MM.1S (cell line): ENCODE measurements at regions not wholly inside any gene's neighbourhood (a gene's known extent, or its start where the extent isn't known, plus 50 kb on each side); places are given as distances from the start of the nearest gene placed in this dataset.

Experiments used
- DNase-seq: peaks from one replicate; pipeline ENCODE4 v3.0.0-alpha.2; 2015
- H2AFZ ChIP-seq: fragments of 300-600 bp; sonication (generic); 2 replicates; pipeline ENCODE4 v1.6.0; 2016; ENCODE audit warnings: antibody characterized with exemption, low read length
- H3F3A ChIP-seq: fragments of 300-600 bp; sonication (generic); 2 replicates; pipeline ENCODE4 v1.6.1; 2016; ENCODE audit warnings: mild to moderate bottlenecking, antibody characterized with exemption, low read length, moderate library complexity, mixed read lengths; ENCODE audit not compliant: insufficient read depth
- H3K27ac ChIP-seq: fragments of 300-600 bp; sonication (generic); 2 replicates; pipeline ENCODE4 v1.5.1; 2016; ENCODE audit warnings: mild to moderate bottlenecking, low read length
- H3K27me3 ChIP-seq: fragments of 300-600 bp; sonication (generic); replicated peaks from 2 replicates; pipeline ENCODE4 v1.6.0; 2016; ENCODE audit warnings: low read length; ENCODE audit not compliant: insufficient read depth
- H3K36me3 ChIP-seq: fragments of 300-600 bp; sonication (generic); replicated peaks from 2 replicates; pipeline ENCODE4 v1.6.1; 2016; ENCODE audit warnings: mild to moderate bottlenecking, low read length, mixed read lengths; ENCODE audit not compliant: insufficient read depth
- H3K4me1 ChIP-seq: fragments of 300-600 bp; sonication (generic); 2 replicates; pipeline ENCODE4 v1.6.1; 2016; ENCODE audit warnings: low read length, mixed read lengths
- H3K4me2 ChIP-seq: fragments of 300-600 bp; sonication (generic); 2 replicates; pipeline ENCODE4 v1.6.0; 2016; ENCODE audit warnings: low read depth, low read length
- H3K4me3 ChIP-seq: fragments of 300-600 bp; sonication (generic); 2 replicates; pipeline ENCODE4 v1.5.1; 2016; ENCODE audit warnings: low read length, mixed read lengths
- H3K79me2 ChIP-seq: fragments of 300-600 bp; sonication (generic); 2 replicates; pipeline ENCODE4 v1.6.1; 2016; ENCODE audit warnings: mixed run types, low read length, mixed read lengths
- H3K9ac ChIP-seq: fragments of 300-600 bp; sonication (generic); 2 replicates; pipeline ENCODE4 v1.6.1; 2016; ENCODE audit warnings: low read length, mixed read lengths
- H3K9me2 ChIP-seq: fragments of 300-600 bp; sonication (generic); replicated peaks from 2 replicates; pipeline ENCODE4 v1.6.1; 2016; ENCODE audit warnings: mild to moderate bottlenecking, low read length, mixed read lengths; ENCODE audit not compliant: insufficient read depth
- H3K9me3 ChIP-seq: fragments of 300-600 bp; sonication (generic); replicated peaks from 2 replicates; pipeline ENCODE4 v1.6.1; 2016; ENCODE audit warnings: mild to moderate bottlenecking, low read length, mixed read lengths; ENCODE audit not compliant: insufficient read depth
- H4K20me1 ChIP-seq: fragments of 300-600 bp; sonication (generic); 2 replicates; pipeline ENCODE4 v1.6.1; 2016; ENCODE audit warnings: mild to moderate bottlenecking, low read length, moderate library complexity, mixed read lengths; ENCODE audit not compliant: insufficient read depth
- CTCF ChIP-seq: fragments of 300-600 bp; sonication (generic); IDR thresholded peaks from 2 replicates; pipeline ENCODE4 v1.5.1; 2016; ENCODE audit warnings: antibody characterized with exemption, low read length, mixed read lengths
- EZH2 ChIP-seq: fragments of 300-600 bp; sonication (generic); optimal IDR thresholded peaks from 2 replicates; pipeline ENCODE3; 2017; ENCODE audit warnings: low read depth, mild to moderate bottlenecking, antibody characterized with exemption, low read length, mixed read lengths
- EZH2phosphoT487 ChIP-seq: fragments of 300-600 bp; sonication (generic); IDR thresholded peaks from 2 replicates; pipeline ENCODE4 v1.6.1; 2018; ENCODE audit warnings: antibody characterized with exemption, low read length

GRCh38 chr14:73784988-73785313 lies 66.7 kb upstream of the PTGR2 start:
- Histone ChIP-seq H3K9ac (no peak overlapping the region), H3K4me2 (no peak overlapping the region), H3K4me3 (no peak overlapping the region), H3K27me3 (no peaks in the 10 kb centered on the region), H3K36me3 (no peaks in the 10 kb centered on the region), H4K20me1 (no peaks in the 10 kb centered on the region), H3K4me1 (peaks cover 7% of the 10 kb centered on the region; the same call in 1 of the 2 replicates), H3K27ac (no peak overlapping the region), H2AFZ (no peak overlapping the region), H3K9me3 (no peaks in the 10 kb centered on the region), H3F3A (peaks cover 4% of the 10 kb centered on the region; the same call in 1 of the 2 replicates), H3K9me2 (no peaks in the 10 kb centered on the region), H3K79me2 (peaks cover 52% of the 10 kb centered on the region)
- TF ChIP-seq EZH2phosphoT487 (no peak), EZH2 (no peak), CTCF (no peak)
- DNase-seq: no peak

- Histone ChIP-seq H3K9me3 (no peaks in the 10 kb centered on the region), H3K4me3 (no peak overlapping the region), H3K4me2 (no peak overlapping the region), H3K79me2 (peaks cover 52% of the 10 kb centered on the region), H3F3A (peaks cover 4% of the 10 kb centered on the region; the same call in 1 of the 2 replicates), H4K20me1 (no peaks in the 10 kb centered on the region), H3K27ac (no peak overlapping the region), H3K4me1 (peaks cover 7% of the 10 kb centered on the region; the same call in 1 of the 2 replicates), H2AFZ (no peak overlapping the region), H3K9ac (no peak overlapping the region), H3K9me2 (no peaks in the 10 kb centered on the region), H3K27me3 (no peaks in the 10 kb centered on the region), H3K36me3 (no peaks in the 10 kb centered on the region)
- no peak for DNase-seq
- TF ChIP-seq EZH2 (no peak), CTCF (no peak), EZH2phosphoT487 (no peak)
Observed at GRCh38 chr14:73784181-73784987, 67.2 kb upstream of the PTGR2 start.

- no peak overlapping the region for H3K27ac ChIP-seq
- no peak for DNase-seq
- H3K36me3 ChIP-seq: no peaks in the 10 kb centered on the region
- H3K4me3 ChIP-seq: no peak overlapping the region
- no peaks in the 10 kb centered on the region for H4K20me1 ChIP-seq
- no peaks in the 10 kb centered on the region for H3K27me3 ChIP-seq
- H3K9ac ChIP-seq: no peak overlapping the region
- H3K9me3 ChIP-seq: no peaks in the 10 kb centered on the region
- H2AFZ ChIP-seq: no peak overlapping the region
- no peak overlapping the region for H3K4me2 ChIP-seq
- peaks cover 58% of the 10 kb centered on the region for H3K79me2 ChIP-seq
- 0 out of 2 replicates have a peak, but pooled peaks cover 2% of the 10 kb centered on the region for H3K4me1 ChIP-seq
- H3K9me2 ChIP-seq: no peaks in the 10 kb centered on the region
- peaks cover 4% of the 10 kb centered on the region; the same call in 1 of the 2 replicates for H3F3A ChIP-seq
- TF ChIP-seq EZH2 (no peak), CTCF (no peak), EZH2phosphoT487 (no peak)
Observed at GRCh38 chr14:73783107-73783727, 68.4 kb upstream of the PTGR2 start.
